ENCODE measurements at regions not wholly inside any gene's neighbourhood (a gene's known extent, or its start where the extent isn't known, plus 50 kb on each side); places are given as distances from the start of the nearest gene placed in this dataset.
"Not testable (repeated sequence)": the region's sequence is repeated elsewhere in the genome, so short reads cannot be mapped to it uniquely, and the experiment has no call there.

GRCh38 chr7:150081865-150082264 lies 208.1 kb downstream of the ATP6V0E2 start:
- not testable (repeated sequence) for H2AFZ ChIP-seq (ENCODE audit: low read length); H3K9me2 ChIP-seq (replicated peaks; ENCODE audit: low read depth, low read length); H3K4me1 ChIP-seq (ENCODE audit: insufficient read depth, low read length, poor library complexity, severe bottlenecking); H3K4me2 ChIP-seq (ENCODE audit: low read depth, low read length, poor library complexity, severe bottlenecking); H3K27me3 ChIP-seq (ENCODE audit: insufficient read depth, low read length, poor library complexity, severe bottlenecking); H3K79me2 ChIP-seq (ENCODE audit: insufficient read depth, low read length); H4K20me1 ChIP-seq (ENCODE audit: insufficient read depth, low read length, poor library complexity, severe bottlenecking); H3K9me3 ChIP-seq (ENCODE audit: insufficient read depth, low read depth, low read length); H3F3A ChIP-seq (ENCODE audit: low read depth); H3K4me3 ChIP-seq (ENCODE audit: low read length, poor library complexity, severe bottlenecking); H3K9ac ChIP-seq (ENCODE audit: low read depth, low read length, poor library complexity, severe bottlenecking); H3K36me3 ChIP-seq (ENCODE audit: insufficient read depth, low read length)

- not testable (repeated sequence) for H2AFZ ChIP-seq (ENCODE audit: low read length); H3K9ac ChIP-seq (ENCODE audit: low read depth, low read length, poor library complexity, severe bottlenecking); H3K4me1 ChIP-seq (ENCODE audit: insufficient read depth, low read length, poor library complexity, severe bottlenecking); H3K79me2 ChIP-seq (ENCODE audit: insufficient read depth, low read length); H3K9me2 ChIP-seq (replicated peaks; ENCODE audit: low read depth, low read length); H3K27me3 ChIP-seq (ENCODE audit: insufficient read depth, low read length, poor library complexity, severe bottlenecking); H3K36me3 ChIP-seq (ENCODE audit: insufficient read depth, low read length); H3F3A ChIP-seq (ENCODE audit: low read depth); H3K4me2 ChIP-seq (ENCODE audit: low read depth, low read length, poor library complexity, severe bottlenecking); H4K20me1 ChIP-seq (ENCODE audit: insufficient read depth, low read length, poor library complexity, severe bottlenecking); H3K9me3 ChIP-seq (ENCODE audit: insufficient read depth, low read depth, low read length); H3K4me3 ChIP-seq (ENCODE audit: low read length, poor library complexity, severe bottlenecking)
Measured at GRCh38 chr7:150084724-150085123, 211.0 kb downstream of the ATP6V0E2 start.

- H3K9me2 ChIP-seq (replicated peaks; ENCODE audit: low read depth, low read length); H3K79me2 ChIP-seq (ENCODE audit: insufficient read depth, low read length); H3K4me3 ChIP-seq (ENCODE audit: low read length, poor library complexity, severe bottlenecking); H3K36me3 ChIP-seq (ENCODE audit: insufficient read depth, low read length); H3F3A ChIP-seq (ENCODE audit: low read depth); H3K4me1 ChIP-seq (ENCODE audit: insufficient read depth, low read length, poor library complexity, severe bottlenecking); H4K20me1 ChIP-seq (ENCODE audit: insufficient read depth, low read length, poor library complexity, severe bottlenecking); H3K27me3 ChIP-seq (ENCODE audit: insufficient read depth, low read length, poor library complexity, severe bottlenecking); H3K9ac ChIP-seq (ENCODE audit: low read depth, low read length, poor library complexity, severe bottlenecking); H2AFZ ChIP-seq (ENCODE audit: low read length); H3K9me3 ChIP-seq (ENCODE audit: insufficient read depth, low read depth, low read length); H3K4me2 ChIP-seq (ENCODE audit: low read depth, low read length, poor library complexity, severe bottlenecking): not testable (repeated sequence)
Measured at GRCh38 chr7:150087478-150087877, 213.7 kb downstream of the ATP6V0E2 start.

GRCh38 chr7:150089139-150089538 lies 215.4 kb downstream of the ATP6V0E2 start:
- not testable (repeated sequence) for H2AFZ ChIP-seq (ENCODE audit: low read length); H3K9ac ChIP-seq (ENCODE audit: low read depth, low read length, poor library complexity, severe bottlenecking); H3K79me2 ChIP-seq (ENCODE audit: insufficient read depth, low read length); H3K36me3 ChIP-seq (ENCODE audit: insufficient read depth, low read length); H3K4me2 ChIP-seq (ENCODE audit: low read depth, low read length, poor library complexity, severe bottlenecking); H3K27me3 ChIP-seq (ENCODE audit: insufficient read depth, low read length, poor library complexity, severe bottlenecking); H3K9me3 ChIP-seq (ENCODE audit: insufficient read depth, low read depth, low read length); H3F3A ChIP-seq (ENCODE audit: low read depth); H3K4me1 ChIP-seq (ENCODE audit: insufficient read depth, low read length, poor library complexity, severe bottlenecking); H3K4me3 ChIP-seq (ENCODE audit: low read length, poor library complexity, severe bottlenecking); H3K9me2 ChIP-seq (replicated peaks; ENCODE audit: low read depth, low read length); H4K20me1 ChIP-seq (ENCODE audit: insufficient read depth, low read length, poor library complexity, severe bottlenecking)

- H3K9me2 ChIP-seq (replicated peaks; ENCODE audit: low read depth, low read length); H3K4me3 ChIP-seq (ENCODE audit: low read length, poor library complexity, severe bottlenecking); H3F3A ChIP-seq (ENCODE audit: low read depth); H3K79me2 ChIP-seq (ENCODE audit: insufficient read depth, low read length); H4K20me1 ChIP-seq (ENCODE audit: insufficient read depth, low read length, poor library complexity, severe bottlenecking); H2AFZ ChIP-seq (ENCODE audit: low read length); H3K4me2 ChIP-seq (ENCODE audit: low read depth, low read length, poor library complexity, severe bottlenecking); H3K36me3 ChIP-seq (ENCODE audit: insufficient read depth, low read length); H3K27me3 ChIP-seq (ENCODE audit: insufficient read depth, low read length, poor library complexity, severe bottlenecking); H3K9me3 ChIP-seq (ENCODE audit: insufficient read depth, low read depth, low read length); H3K4me1 ChIP-seq (ENCODE audit: insufficient read depth, low read length, poor library complexity, severe bottlenecking); H3K9ac ChIP-seq (ENCODE audit: low read depth, low read length, poor library complexity, severe bottlenecking): not testable (repeated sequence)
Measured at GRCh38 chr7:150090776-150091175, 217.0 kb downstream of the ATP6V0E2 start.

- H3K4me2 ChIP-seq (ENCODE audit: low read depth, low read length, poor library complexity, severe bottlenecking); H3K9ac ChIP-seq (ENCODE audit: low read depth, low read length, poor library complexity, severe bottlenecking); H2AFZ ChIP-seq (ENCODE audit: low read length); H3K79me2 ChIP-seq (ENCODE audit: insufficient read depth, low read length); H3K4me3 ChIP-seq (ENCODE audit: low read length, poor library complexity, severe bottlenecking); H3K27me3 ChIP-seq (ENCODE audit: insufficient read depth, low read length, poor library complexity, severe bottlenecking); H3K36me3 ChIP-seq (ENCODE audit: insufficient read depth, low read length); H3K9me2 ChIP-seq (replicated peaks; ENCODE audit: low read depth, low read length); H4K20me1 ChIP-seq (ENCODE audit: insufficient read depth, low read length, poor library complexity, severe bottlenecking); H3K9me3 ChIP-seq (ENCODE audit: insufficient read depth, low read depth, low read length); H3K4me1 ChIP-seq (ENCODE audit: insufficient read depth, low read length, poor library complexity, severe bottlenecking); H3F3A ChIP-seq (ENCODE audit: low read depth): not testable (repeated sequence)
Measured at GRCh38 chr7:150093897-150094296, 220.1 kb downstream of the ATP6V0E2 start.

GRCh38 chr7:150096213-150096994 lies 222.6 kb downstream of the ATP6V0E2 start:
- not testable (repeated sequence) for H3K9ac ChIP-seq (ENCODE audit: low read depth, low read length, poor library complexity, severe bottlenecking); H3K9me2 ChIP-seq (replicated peaks; ENCODE audit: low read depth, low read length); H3K4me2 ChIP-seq (ENCODE audit: low read depth, low read length, poor library complexity, severe bottlenecking); H4K20me1 ChIP-seq (ENCODE audit: insufficient read depth, low read length, poor library complexity, severe bottlenecking); H3K4me1 ChIP-seq (ENCODE audit: insufficient read depth, low read length, poor library complexity, severe bottlenecking); H3K4me3 ChIP-seq (ENCODE audit: low read length, poor library complexity, severe bottlenecking); H3K79me2 ChIP-seq (ENCODE audit: insufficient read depth, low read length); H3K9me3 ChIP-seq (ENCODE audit: insufficient read depth, low read depth, low read length); H3K27me3 ChIP-seq (ENCODE audit: insufficient read depth, low read length, poor library complexity, severe bottlenecking); H3F3A ChIP-seq (ENCODE audit: low read depth); H2AFZ ChIP-seq (ENCODE audit: low read length); H3K36me3 ChIP-seq (ENCODE audit: insufficient read depth, low read length)
